ENCODE measurements at regions not wholly inside any gene's neighbourhood (a gene's known extent, or its start where the extent isn't known, plus 50 kb on each side); places are given as distances from the start of the nearest gene placed in this dataset.
"Not testable (repeated sequence)": the region's sequence is repeated elsewhere in the genome, so short reads cannot be mapped to it uniquely, and the experiment has no call there.

DNA sequence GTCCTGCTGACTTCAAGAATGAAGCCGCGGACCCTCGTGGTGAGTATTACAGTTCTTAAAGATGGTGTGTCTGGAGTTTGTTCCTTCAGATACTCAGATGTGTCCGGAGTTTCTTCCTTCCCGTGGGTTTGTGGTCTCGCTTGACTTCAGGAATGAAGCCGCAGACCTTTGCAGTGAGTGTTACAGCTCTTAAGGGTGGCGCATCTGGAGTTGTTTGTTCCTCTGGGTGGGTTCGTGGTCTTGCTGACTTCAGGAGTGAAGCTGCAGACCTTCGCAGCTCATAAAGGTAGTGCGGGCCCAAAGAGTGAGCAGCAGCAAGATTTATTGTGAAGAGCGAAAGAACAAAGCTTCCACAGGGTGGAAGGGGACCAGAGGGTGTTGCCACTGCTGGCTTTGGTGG is 170.2 kb downstream of the C12orf75 start:
- TF ChIP-seq EP300, POLR2A (IDR thresholded peaks at IDR 0.05): not testable (repeated sequence)

All from ovary (tissue), 1 donor.